ENCODE measurements at regions not wholly inside any gene's neighbourhood (a gene's known extent, or its start where the extent isn't known, plus 50 kb on each side); places are given as distances from the start of the nearest gene placed in this dataset.
A peak's percentile ranks its signal among the peaks of the same experiment; 100 is the strongest.

GRCh38 chrX:9087271-9088040, 53.5 kb upstream of the FAM9B start:
- DNase-seq: no peak

DNA sequence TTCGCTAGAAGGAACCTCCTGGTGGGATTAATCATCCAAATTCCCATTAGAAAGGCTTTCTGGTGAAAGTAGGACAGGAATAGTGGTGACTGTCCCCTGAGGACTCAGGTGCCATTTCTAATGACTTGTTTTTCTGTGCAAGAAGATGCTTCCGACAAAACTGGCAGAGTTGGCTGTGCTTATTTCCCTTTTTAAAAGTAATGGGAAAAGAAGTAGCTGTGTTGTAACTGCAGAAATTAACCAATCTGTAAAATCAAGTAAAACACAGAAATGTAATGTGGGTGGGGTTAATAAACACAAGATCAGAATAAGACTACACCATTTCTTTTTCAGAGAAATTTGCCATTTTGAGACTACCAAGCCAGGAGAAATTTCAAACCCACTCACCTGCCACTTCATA, 55.0 kb upstream of the FAM9B start:
- DNase-seq: no peak

DNA sequence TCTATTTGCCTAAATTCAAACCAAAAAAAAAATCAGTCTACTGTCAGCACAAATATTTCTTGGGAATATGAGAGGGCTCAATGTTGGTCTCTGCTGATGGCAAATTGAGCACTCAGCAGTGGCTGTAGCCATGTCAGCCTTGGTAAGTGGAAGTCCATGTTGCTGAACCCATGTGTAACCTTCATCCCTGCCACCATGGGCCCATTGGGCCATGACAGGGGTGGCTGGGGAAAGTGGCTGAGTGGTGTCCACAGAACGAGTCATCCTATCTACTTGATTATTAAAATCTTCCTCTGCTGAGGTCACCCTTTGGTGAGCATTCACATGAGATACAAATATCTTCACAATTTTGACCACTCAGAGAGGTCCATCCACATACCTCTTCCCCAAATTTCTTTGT, 56.8 kb upstream of the FAM9B start:
- DNase-seq: no peak

- no peak for DNase-seq
These were observed 57.3 kb upstream of the FAM9B start for GRCh38 chrX:9091258-9091657.

DNA sequence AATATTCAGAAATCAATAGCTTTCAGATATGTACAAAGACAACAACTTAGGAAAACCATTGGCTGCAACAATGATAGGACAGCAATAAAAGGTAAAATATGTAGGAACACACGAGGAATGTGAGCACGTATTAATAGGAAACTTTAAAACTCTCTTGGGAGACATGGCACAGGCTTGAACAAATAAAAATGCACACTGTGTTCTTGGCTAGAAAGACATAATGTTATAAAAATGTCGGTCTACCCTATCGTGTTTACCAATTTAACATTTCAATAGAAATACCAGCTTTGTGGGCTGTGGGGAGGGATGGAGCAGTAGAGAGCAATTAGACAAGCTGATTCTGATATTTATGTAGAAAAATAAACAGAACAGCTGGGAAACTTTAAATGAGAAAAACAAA, 69.0 kb upstream of the FAM9B start:
- no peak for DNase-seq

- DNase-seq: no peak
These were observed 74.1 kb upstream of the FAM9B start for GRCh38 chrX:9108054-9108453.

DNA sequence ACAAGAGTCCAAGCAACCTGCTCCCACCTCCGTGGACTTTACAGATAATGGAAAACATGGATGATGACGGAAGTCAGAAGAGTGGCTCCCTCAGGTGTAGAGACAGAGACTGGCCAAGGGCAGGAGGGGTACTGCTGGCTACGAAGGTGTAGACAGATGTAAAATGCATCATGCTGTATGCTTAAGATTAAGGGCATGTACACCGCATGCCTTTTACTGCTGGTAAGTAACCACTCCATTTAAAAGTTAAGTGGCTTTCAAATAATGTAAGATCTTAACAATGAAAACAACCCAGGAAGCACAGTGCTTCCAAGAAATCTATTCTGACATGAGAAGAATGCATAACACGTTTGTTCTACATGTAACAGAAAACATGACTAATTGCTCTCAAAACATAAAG, 76.9 kb upstream of the FAM9B start:
- DNase-seq: no peak

DNA sequence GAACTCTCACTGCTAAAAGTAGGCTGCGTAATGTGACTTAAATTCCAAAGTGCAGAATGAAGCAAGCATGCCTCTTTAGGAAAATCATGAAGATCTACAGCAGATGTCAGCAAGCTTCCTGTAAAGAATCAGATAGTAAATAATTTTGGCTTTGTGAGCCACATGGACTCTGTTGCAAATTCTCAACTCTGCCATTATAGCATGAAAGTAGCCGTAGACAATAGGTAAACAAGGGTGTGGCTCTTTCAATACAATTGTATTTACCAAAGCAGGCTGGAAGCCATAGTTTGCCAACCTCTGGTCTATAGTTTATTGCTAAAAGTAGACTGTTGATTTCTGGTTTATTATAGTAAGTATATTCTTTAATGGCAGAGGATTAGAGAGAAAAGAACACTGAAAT, 80.3 kb upstream of the FAM9B start:
- no peak for DNase-seq

- no peak for DNase-seq
These were observed 83.9 kb upstream of the FAM9B start for GRCh38 chrX:9117851-9118250.

DNA sequence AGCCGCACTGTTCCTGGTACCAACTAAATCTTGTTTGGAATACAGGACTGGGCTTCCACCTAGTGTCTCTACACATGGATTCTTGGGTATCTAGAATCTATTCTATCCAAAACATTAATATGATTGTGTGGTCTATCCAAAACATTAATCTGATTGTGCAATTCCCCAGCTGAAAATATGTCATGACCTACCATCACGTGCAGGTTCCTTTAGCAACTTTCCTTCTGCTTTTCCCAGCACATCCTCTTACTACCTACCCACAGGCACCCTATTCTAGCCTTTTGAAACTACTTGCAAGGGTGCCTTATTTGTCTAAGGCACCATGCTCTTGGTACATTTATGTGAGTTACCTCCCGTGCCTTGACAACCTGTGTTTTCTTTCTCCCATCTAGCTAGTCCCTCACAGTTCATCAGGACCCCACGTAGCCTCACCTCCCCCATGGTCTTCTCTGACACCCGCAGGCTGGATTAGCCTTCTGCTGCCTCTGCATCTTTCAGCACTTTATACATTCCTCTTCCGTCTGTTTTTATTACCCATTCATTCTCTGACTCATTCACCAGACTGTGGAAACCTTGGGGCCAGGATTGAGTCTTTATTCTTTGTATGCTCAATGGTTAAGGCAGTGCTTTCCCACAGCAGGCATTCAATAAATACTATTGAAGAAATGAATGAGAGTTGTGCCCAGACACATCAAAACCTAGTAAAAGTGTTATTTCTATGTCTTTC, 88.8 kb upstream of the FAM9B start:
- DNase-seq: no peak

DNA sequence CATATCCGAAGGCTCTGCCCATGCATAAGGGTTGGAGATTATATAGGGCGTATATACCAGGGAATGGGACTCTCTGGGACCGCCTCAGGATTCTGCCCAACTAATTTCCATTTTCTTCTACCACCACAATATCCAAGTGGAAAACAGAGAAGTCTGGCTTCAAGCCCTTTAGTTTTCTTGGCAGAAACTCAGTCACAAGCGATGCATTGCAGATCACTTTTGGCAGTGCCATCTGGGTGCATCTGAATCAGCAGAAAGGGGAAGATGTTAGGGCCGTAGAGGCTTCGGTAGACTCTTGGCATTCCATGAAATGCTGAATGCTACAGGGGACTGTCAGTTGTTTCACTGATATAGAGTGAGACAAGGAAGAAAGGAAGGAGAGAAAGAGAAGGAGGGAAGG, 94.1 kb upstream of the FAM9B start:
- no peak for DNase-seq

- peak; percentile 5 for DNase-seq
These were observed 96.1 kb upstream of the FAM9B start for GRCh38 chrX:9130031-9130430.

- peak; percentile 10 for DNase-seq
These were observed 97.1 kb upstream of the FAM9B start for GRCh38 chrX:9131066-9131465.

DNA sequence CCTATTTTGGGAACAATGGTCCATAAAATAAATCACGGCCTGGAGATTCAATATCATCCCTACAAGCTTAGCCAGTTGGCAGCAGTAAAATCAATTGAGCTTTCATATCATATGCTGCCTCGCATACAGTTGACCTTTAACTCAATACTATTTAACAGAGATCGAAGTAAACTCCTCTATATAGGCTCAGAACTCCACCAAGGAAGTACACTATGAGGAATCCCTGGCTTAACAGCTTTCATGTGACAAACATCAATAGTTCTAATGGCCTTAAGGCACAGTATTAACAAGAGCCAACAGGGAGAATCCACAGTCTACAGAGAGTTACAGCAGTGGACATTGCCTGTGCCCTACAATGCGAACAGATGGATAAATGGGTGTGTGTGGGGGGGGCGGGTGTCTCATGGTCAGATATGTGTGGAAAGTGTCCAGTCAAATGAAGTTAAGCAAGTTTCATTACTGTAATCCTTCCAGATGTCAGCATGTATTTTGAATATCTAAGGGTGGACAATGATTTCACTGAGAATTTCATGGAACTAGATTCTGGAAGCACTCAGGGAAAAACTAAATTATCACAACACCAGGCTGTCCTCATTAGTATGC, 98.2 kb upstream of the FAM9B start:
- no peak for DNase-seq

DNA sequence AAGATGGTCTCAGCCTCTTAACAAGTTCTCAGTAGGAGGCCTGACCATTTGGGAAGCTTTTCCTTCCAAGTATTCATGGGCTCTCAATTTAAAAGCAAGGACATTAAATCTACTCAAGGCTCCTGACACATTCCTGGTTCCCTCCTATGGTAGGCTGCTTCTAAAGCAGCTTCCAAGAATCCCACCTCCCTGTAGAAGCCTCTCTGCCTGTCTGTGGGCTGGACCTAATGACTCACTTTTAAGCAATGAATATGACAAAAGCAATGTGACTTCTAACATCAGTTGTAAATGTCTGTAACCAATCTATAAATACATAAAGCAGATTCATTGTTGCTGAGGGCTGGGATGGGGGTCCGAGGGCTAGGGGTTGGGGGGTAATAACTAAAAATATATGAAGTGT, 99.5 kb upstream of the FAM9B start:
- DNase-seq: no peak

DNA sequence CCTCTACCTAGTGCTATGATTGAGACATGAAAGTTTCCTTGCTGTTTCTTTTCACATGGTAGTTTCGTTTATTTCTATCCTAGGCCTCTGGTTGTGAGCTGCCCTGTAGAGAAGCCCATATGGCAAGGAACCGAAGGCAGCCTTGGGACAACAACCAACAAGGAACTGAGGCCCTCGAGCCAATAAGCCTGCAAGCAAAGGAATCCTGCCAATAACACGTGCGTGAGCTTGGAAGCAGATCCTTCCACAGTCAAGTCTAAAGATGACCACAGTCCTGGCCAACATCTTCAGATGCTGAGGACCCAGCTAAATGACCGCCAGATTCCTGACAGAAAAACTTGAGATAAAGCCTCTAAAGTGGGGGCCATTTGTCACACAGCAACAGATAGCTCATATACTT, 100.4 kb upstream of the FAM9B start:
- DNase-seq: no peak

DNA sequence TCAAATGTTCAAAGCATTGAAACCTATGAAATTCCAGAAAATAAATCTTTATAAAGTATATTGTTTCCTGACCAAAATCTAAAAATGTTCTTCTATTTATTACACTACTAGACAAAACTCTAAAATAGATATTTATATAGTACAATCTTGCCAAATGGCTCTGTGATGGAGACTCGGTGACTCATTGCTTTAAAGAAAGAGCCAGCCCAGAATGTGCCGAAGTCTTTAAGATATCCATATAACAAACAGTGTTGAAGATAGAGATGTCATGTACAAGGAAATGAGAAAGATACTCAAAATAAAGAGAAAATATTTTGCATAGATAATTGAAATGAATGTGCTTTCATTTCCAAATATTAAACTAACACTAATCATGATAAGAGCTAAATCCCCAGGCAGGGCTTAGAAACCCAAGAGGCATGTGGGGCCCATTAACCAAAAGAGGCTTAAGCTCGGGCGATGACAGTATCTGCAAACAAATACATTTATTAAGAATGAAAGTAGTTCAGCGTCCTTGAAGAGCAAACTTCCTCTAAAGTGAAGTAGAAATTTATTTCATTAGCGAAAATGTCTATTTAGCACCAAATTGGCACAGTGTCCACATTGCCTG, 102.1 kb upstream of the FAM9B start:
- no peak for DNase-seq

DNA sequence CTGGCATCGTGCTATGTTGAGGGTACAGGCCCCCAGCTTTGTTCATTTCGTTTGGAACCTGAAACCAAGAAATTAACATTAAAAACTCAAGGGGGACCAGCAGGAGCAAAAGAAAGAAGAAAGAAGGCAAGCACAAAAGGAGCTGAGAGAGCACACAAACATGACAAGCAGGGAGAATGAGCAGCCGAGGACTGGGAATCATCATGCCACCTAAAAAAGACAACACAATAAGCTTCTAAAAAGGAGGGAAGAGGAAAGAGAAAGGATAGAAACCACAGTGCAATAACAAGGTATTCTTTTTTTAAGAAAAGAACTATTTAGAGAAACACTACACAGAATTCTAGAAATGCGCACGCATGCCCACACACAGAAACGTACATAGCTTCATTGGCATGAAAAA, 103.2 kb upstream of the FAM9B start:
- DNase-seq: no peak

- no peak for DNase-seq
These were observed 107.6 kb upstream of the FAM9B start for GRCh38 chrX:9141496-9141895.

- no peak for DNase-seq
These were observed 110.8 kb upstream of the FAM9B start for GRCh38 chrX:9144701-9145241.

DNA sequence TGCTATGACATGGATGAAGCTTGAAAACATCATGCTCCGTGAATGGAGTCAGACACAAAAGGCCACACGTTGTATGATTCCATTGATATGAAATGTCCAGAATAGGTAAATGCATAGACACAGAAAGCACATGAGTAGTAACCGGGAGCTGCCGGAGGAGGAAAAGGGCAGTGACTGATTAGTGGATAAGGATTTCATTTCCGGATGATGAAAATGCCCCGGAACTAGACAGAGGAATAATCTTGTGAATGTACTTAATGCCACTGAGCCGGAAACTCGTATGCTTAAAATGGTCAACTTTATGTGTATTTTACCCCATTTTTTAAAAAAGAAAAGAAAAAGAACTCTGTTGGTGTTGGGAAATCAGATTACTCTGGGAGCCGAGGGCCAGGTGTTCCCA, 112.7 kb upstream of the FAM9B start:
- DNase-seq: no peak

DNA sequence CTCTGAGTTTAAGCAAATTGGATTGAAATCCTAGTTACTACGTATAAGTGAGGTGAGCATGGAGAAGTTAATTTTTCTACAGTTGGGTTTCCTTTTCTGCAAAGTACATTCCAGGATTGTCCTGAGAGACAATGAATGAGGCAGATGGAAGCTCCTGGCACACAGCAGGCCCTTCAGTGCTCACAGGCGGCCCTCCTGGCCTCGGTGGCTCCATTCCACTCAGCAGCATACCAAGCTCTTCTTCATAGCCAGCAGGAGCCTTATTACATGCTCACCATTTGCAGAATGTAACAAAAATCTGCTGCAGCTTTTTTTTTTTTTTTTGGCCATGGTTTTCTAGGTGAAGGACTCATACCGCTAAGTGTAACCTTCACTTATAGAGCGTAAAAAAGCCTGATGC, 113.2 kb upstream of the FAM9B start:
- DNase-seq: no peak

- DNase-seq: no peak
These were observed 113.8 kb upstream of the FAM9B start for GRCh38 chrX:9147726-9148125.

Data from activated naive CD4-positive, alpha-beta T cell treated with Interleukin-2 at 50 U/mL for 16 hours (primary cell).